OCI-LY7 (cell line): ENCODE measurements at regions not wholly inside any gene's neighbourhood (a gene's known extent, or its start where the extent isn't known, plus 50 kb on each side); places are given as distances from the start of the nearest gene placed in this dataset.

Source experiments
- BruUV-seq: library from RNA; stranded (reverse); fragments of 400-500 nt; replicated peaks from 2 replicates; lab custom pipeline; 2021; lab: Mats Ljungman, UMichigan
- CTCF ChIA-PET: fragments of 300-600 bp; sonication (Branson Sonifier 250); formaldehyde crosslinking; loops from one replicate; lab custom pipeline; 2022; ENCODE audit warnings: antibody characterized with exemption; ENCODE audit not compliant: unreplicated experiment; lab: Charles Lee
- POLR2A ChIA-PET: fragments of 300-600 bp; sonication (Branson Sonifier 250); formaldehyde crosslinking; loops from one replicate; lab custom pipeline; 2022; ENCODE audit warnings: antibody characterized with exemption; lab: Charles Lee
- DNase-seq: peaks from one replicate; pipeline ENCODE4 v3.0.0-alpha.2; 2015; ENCODE audit warnings: low spot score
- H2AFZ ChIP-seq: fragments of 200-600 bp; sonication (generic), shearing (Covaris generic); 2 replicates; pipeline ENCODE4 v1.6.1; 2014; ENCODE audit warnings: mild to moderate bottlenecking, antibody characterized with exemption, low read length, moderate library complexity
- H3K27ac ChIP-seq: fragments of 200-600 bp; sonication (generic); 2 replicates; pipeline ENCODE4 v1.5.1; 2014; ENCODE audit warnings: mixed run types, low read depth, mild to moderate bottlenecking, moderate library complexity, low read length, inconsistent platforms; ENCODE audit not compliant: poor library complexity, severe bottlenecking
- H3K36me3 ChIP-seq: fragments of 200-600 bp; sonication (generic); 2 replicates; pipeline ENCODE4 v1.6.1; 2014; ENCODE audit warnings: mild to moderate bottlenecking, antibody characterized with exemption, low read length, moderate library complexity, mixed read lengths; ENCODE audit not compliant: insufficient read depth
- H3K4me1 ChIP-seq: fragments of 200-600 bp; sonication (generic); 2 replicates; pipeline ENCODE4 v1.5.1; 2014; ENCODE audit warnings: mild to moderate bottlenecking, low read length; ENCODE audit not compliant: insufficient read depth, poor library complexity, severe bottlenecking
- H3K4me2 ChIP-seq: fragments of 200-600 bp; sonication (generic); 2 replicates; pipeline ENCODE4 v1.6.1; 2014; ENCODE audit warnings: mild to moderate bottlenecking, low read length
- H3K4me3 ChIP-seq: fragments of 200-600 bp; sonication (generic); 2 replicates; pipeline ENCODE4 v1.5.1; 2014; ENCODE audit warnings: mild to moderate bottlenecking, low read depth, low read length; ENCODE audit not compliant: poor library complexity, severe bottlenecking
- H3K79me2 ChIP-seq: fragments of 200-600 bp; sonication (generic); 2 replicates; pipeline ENCODE4 v1.6.1; 2016; ENCODE audit warnings: low read depth, mild to moderate bottlenecking, low read length, moderate library complexity, mixed read lengths; ENCODE audit not compliant: insufficient read depth
- H3K9me2 ChIP-seq: fragments of 200-600 bp; sonication (generic); 2 replicates; pipeline ENCODE4 v1.6.1; 2016; ENCODE audit warnings: mild to moderate bottlenecking, low read length, mixed read lengths; ENCODE audit not compliant: insufficient read depth
- H3K9me3 ChIP-seq: fragments of 200-600 bp; sonication (generic); 2 replicates; pipeline ENCODE4 v1.6.1; 2014; ENCODE audit warnings: mild to moderate bottlenecking, mixed run types, low read length, mixed read lengths
- H4K20me1 ChIP-seq: fragments of 200-600 bp; sonication (generic); 2 replicates; pipeline ENCODE4 v1.6.1; 2014; ENCODE audit warnings: mild to moderate bottlenecking, antibody characterized with exemption, low read length, moderate library complexity, mixed read lengths; ENCODE audit not compliant: insufficient read depth
- EZH2phosphoT487 ChIP-seq: fragments of 200-600 bp; sonication (generic); IDR thresholded peaks from 2 replicates; pipeline ENCODE4 v1.6.1; 2018; ENCODE audit warnings: low read depth, borderline replicate concordance, mild to moderate bottlenecking, mixed run types, antibody characterized with exemption, low read length, moderate library complexity, mixed read lengths
- intact Hi-C: fragments of 100-400 bp; cut with micrococcal nuclease; formaldehyde crosslinking; loops from one replicate; pipeline ENCODE4 v1.10.0; 2022; ENCODE audit not compliant: unreplicated experiment
- TF ChIP-seq, protein P1 (sequence below): fragments of 200-600 bp; sonication (generic); conservative IDR thresholded peaks from 2 replicates; pipeline ENCODE4 v1.5.1; 2014; ENCODE audit warnings: mild to moderate bottlenecking, antibody characterized with exemption, low read length, moderate library complexity, mixed read lengths

DNA sequence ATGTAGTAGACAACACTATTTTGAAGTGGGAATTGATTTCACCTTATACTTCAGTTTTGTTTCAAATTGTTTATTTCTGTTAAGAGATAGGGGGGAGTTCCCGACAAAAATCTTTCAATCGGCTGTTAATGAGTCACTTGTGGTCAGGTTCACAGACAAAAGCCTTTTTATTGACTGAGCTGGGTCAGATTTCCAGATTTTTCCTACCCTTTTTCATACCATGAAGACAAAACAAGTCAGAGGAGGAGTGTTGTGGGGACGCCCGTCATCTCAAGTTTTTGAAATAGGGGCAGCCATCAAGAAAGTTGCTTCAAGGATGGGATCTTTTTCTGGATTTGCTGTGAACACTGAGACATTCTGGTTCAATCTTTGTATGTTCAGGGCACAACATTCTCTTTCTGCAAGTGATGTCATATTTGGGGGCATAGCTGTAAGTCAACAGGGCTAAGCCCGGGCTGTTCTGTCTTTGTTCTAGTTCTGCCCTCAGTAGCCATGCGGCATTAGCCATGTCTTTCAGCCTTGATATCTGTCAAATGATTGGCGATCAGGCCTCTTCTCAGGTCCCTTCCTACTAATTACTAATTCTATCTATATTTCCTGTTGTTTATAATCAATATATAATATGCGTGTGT lies 496.0 kb upstream of the MARCKS start:
- H3K4me1 ChIP-seq: no peaks in the 10 kb centered on the region
- no peak for TF ChIP-seq EZH2phosphoT487
- TF ChIP-seq, protein P1, sequence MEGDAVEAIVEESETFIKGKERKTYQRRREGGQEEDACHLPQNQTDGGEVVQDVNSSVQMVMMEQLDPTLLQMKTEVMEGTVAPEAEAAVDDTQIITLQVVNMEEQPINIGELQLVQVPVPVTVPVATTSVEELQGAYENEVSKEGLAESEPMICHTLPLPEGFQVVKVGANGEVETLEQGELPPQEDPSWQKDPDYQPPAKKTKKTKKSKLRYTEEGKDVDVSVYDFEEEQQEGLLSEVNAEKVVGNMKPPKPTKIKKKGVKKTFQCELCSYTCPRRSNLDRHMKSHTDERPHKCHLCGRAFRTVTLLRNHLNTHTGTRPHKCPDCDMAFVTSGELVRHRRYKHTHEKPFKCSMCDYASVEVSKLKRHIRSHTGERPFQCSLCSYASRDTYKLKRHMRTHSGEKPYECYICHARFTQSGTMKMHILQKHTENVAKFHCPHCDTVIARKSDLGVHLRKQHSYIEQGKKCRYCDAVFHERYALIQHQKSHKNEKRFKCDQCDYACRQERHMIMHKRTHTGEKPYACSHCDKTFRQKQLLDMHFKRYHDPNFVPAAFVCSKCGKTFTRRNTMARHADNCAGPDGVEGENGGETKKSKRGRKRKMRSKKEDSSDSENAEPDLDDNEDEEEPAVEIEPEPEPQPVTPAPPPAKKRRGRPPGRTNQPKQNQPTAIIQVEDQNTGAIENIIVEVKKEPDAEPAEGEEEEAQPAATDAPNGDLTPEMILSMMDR: no peak
- intact Hi-C loops: no loop called here
- H3K9me3 ChIP-seq: no peaks in the 10 kb centered on the region
- H3K4me2 ChIP-seq: no peak overlapping the region
- ChIA-PET CTCF (no interaction called here), POLR2A (no interaction called here)
- H3K4me3 ChIP-seq: no peak overlapping the region
- no peak overlapping the region for H2AFZ ChIP-seq
- no peaks in the 10 kb centered on the region for H3K36me3 ChIP-seq
- no peak for DNase-seq
- H4K20me1 ChIP-seq: no peaks in the 10 kb centered on the region
- no peaks in the 10 kb centered on the region for H3K9me2 ChIP-seq
- no peaks in the 10 kb centered on the region for H3K79me2 ChIP-seq
- no TSS peak for BruUV-seq
- no peak overlapping the region for H3K27ac ChIP-seq

DNA sequence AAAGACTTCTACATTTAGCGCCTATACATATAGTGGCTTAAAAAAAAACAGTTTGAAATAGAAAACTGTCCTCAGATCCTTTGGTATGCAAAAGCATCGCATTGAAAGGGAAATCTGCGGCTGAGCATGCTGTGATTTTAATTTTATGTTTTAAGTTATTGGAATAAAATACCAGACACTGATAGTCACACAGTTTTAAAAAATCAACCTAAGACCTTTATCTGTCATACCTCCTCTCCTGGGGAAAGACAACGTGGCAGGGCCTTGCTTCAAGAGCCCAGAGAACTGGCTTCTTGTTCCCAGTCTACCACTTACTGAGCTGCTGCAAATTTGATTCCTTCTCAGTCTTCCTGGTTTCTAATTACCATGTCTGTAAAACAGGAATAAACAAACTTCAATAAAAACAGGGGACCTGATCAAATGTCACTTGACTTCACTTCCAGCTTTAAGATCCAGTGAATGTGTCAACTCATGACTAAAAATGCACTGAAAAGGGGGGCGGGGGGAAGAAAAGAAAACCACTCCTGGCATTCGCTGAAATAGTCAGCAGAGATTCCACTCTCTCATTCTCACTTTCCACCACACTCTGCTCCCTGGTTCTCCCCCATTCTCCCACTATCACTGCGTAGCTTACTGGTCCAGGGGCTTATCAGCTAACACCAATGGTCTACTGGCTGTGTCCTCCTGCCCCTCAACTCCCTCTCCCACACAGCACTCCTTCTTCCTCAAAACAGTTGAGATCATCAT lies 494.7 kb upstream of the MARCKS start:
- Histone ChIP-seq H3K4me2 (no peak overlapping the region), H3K79me2 (no peaks in the 10 kb centered on the region), H3K36me3 (no peaks in the 10 kb centered on the region), H3K9me3 (no peaks in the 10 kb centered on the region), H3K4me3 (no peak overlapping the region), H2AFZ (no peak overlapping the region), H3K4me1 (no peaks in the 10 kb centered on the region), H3K27ac (no peak overlapping the region), H4K20me1 (no peaks in the 10 kb centered on the region), H3K9me2 (no peaks in the 10 kb centered on the region)
- TF ChIP-seq, protein P1: no peak
- TF ChIP-seq EZH2phosphoT487: no peak
- DNase-seq: no peak
- no TSS peak for BruUV-seq
- CTCF ChIA-PET: no interaction called here
- POLR2A ChIA-PET: no interaction called here
- intact Hi-C loops: no loop called here
